GM18499 (cell line): ENCODE measurements at regions not wholly inside any gene's neighbourhood (a gene's known extent, or its start where the extent isn't known, plus 50 kb on each side); places are given as distances from the start of the nearest gene placed in this dataset.
"Not testable (repeated sequence)": the region's sequence is repeated elsewhere in the genome, so short reads cannot be mapped to it uniquely, and the experiment has no call there.

Source experiments
- ATAC-seq: cut with Tn5 transposase; IDR thresholded peaks from one replicate; pipeline ENCODE4 v1.9.1; 2021; ENCODE audit warnings: moderate number of reproducible peaks; ENCODE audit not compliant: insufficient read depth, unreplicated experiment

GRCh38 chr18:34345738-34346137 lies 121.0 kb upstream of the NOL4 start:
- no peak for ATAC-seq

GRCh38 chr18:34350778-34351177 lies 126.1 kb upstream of the NOL4 start:
- no peak for ATAC-seq

- no peak for ATAC-seq
These were observed 127.9 kb upstream of the NOL4 start for GRCh38 chr18:34352385-34353163.

- ATAC-seq = no peak
These were observed 129.6 kb upstream of the NOL4 start for GRCh38 chr18:34354351-34354750.

GRCh38 chr18:34357944-34358580 lies 133.3 kb upstream of the NOL4 start:
- ATAC-seq = no peak

- ATAC-seq = peak; percentile 63
These were observed 134.2 kb upstream of the NOL4 start for GRCh38 chr18:34358923-34359322.

- no peak for ATAC-seq
These were observed 140.0 kb upstream of the NOL4 start for GRCh38 chr18:34364699-34365098.

- ATAC-seq = no peak
These were observed 146.1 kb upstream of the NOL4 start for GRCh38 chr18:34370704-34371395.

- no peak for ATAC-seq
These were observed 155.6 kb upstream of the NOL4 start for GRCh38 chr18:34380326-34380725.

- ATAC-seq = no peak
These were observed 160.6 kb upstream of the NOL4 start for GRCh38 chr18:34385311-34385710.

- no peak for ATAC-seq
These were observed 162.1 kb upstream of the NOL4 start for GRCh38 chr18:34386803-34387202.

GRCh38 chr18:34397286-34397896 lies 172.7 kb upstream of the NOL4 start:
- no peak for ATAC-seq

GRCh38 chr18:34399892-34400291 lies 175.2 kb upstream of the NOL4 start:
- ATAC-seq = no peak

GRCh38 chr18:34400834-34401233 lies 176.1 kb upstream of the NOL4 start:
- ATAC-seq = no peak

- ATAC-seq = no peak
These were observed 177.1 kb upstream of the NOL4 start for GRCh38 chr18:34401775-34402174.

- not testable (repeated sequence) for ATAC-seq
These were observed 182.8 kb upstream of the NOL4 start for GRCh38 chr18:34407471-34407870.

- no peak for ATAC-seq
These were observed 187.2 kb upstream of the NOL4 start for GRCh38 chr18:34411952-34412351.

GRCh38 chr18:34431042-34431441 lies 206.3 kb upstream of the NOL4 start:
- ATAC-seq = no peak

- ATAC-seq = no peak
These were observed 219.9 kb upstream of the NOL4 start for GRCh38 chr18:34444622-34445021.

GRCh38 chr18:34448662-34449061 lies 223.9 kb upstream of the NOL4 start:
- ATAC-seq = no peak

- ATAC-seq = no peak
These were observed 233.0 kb upstream of the NOL4 start for GRCh38 chr18:34457761-34458160.
